ENCODE measurements at regions not wholly inside any gene's neighbourhood (a gene's known extent, or its start where the extent isn't known, plus 50 kb on each side); places are given as distances from the start of the nearest gene placed in this dataset.

DNA sequence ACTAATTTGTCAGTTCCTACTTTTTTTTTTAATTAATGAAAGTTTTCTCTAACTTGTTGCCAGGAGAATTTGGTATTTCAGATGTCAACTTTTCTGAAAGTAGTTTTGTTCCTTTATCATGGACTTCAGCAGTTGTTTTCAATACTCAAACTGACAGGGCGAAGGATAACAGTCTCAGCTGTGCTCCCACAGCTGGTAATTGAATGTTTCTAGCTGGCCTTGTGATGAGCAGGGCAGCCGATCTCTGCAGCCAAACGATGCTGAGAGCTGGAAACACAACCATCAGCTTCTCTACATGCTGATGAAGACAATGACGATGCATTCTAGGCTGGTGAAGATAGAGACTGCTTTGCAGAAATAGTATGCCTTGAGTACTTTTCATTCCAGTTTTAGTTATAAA lies 130.0 kb upstream of the MAP9 start:
- Histone ChIP-seq H3K9me2 (ENCODE audit: low read depth, low read length) (no peaks in the 10 kb centered on the region), H2AFZ (ENCODE audit: low read length) (no peak overlapping the region), H3K79me2 (ENCODE audit: insufficient read depth, low read length) (no peaks in the 10 kb centered on the region), H3K4me2 (ENCODE audit: low read length) (no peak overlapping the region), H3K9me3 (ENCODE audit: low read length) (no peaks in the 10 kb centered on the region), H3K36me3 (ENCODE audit: insufficient read depth, low read length) (no peaks in the 10 kb centered on the region), H4K20me1 (ENCODE audit: insufficient read depth, low read length) (no peaks in the 10 kb centered on the region), H3K27ac (ENCODE audit: low read depth, low read length, poor library complexity, severe bottlenecking) (no peak overlapping the region), H3K9ac (ENCODE audit: low read length) (no peak overlapping the region), H3K4me1 (ENCODE audit: insufficient read depth, low read length, severe bottlenecking) (no peaks in the 10 kb centered on the region), H3K4me3 (ENCODE audit: low read depth, low read length, poor library complexity, severe bottlenecking) (no peak overlapping the region), H3K27me3 (ENCODE audit: insufficient read depth, low read length) (no peaks in the 10 kb centered on the region), H3F3A (ENCODE audit: insufficient read depth, low read length) (no peaks in the 10 kb centered on the region)
- TF ChIP-seq, protein P1, sequence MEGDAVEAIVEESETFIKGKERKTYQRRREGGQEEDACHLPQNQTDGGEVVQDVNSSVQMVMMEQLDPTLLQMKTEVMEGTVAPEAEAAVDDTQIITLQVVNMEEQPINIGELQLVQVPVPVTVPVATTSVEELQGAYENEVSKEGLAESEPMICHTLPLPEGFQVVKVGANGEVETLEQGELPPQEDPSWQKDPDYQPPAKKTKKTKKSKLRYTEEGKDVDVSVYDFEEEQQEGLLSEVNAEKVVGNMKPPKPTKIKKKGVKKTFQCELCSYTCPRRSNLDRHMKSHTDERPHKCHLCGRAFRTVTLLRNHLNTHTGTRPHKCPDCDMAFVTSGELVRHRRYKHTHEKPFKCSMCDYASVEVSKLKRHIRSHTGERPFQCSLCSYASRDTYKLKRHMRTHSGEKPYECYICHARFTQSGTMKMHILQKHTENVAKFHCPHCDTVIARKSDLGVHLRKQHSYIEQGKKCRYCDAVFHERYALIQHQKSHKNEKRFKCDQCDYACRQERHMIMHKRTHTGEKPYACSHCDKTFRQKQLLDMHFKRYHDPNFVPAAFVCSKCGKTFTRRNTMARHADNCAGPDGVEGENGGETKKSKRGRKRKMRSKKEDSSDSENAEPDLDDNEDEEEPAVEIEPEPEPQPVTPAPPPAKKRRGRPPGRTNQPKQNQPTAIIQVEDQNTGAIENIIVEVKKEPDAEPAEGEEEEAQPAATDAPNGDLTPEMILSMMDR (IDR thresholded peaks at IDR 0.05; ENCODE audit: low read length), result no peak
- TF ChIP-seq EZH2 (IDR thresholded peaks at IDR 0.05; ENCODE audit: borderline replicate concordance, low read length), result no peak

DNA sequence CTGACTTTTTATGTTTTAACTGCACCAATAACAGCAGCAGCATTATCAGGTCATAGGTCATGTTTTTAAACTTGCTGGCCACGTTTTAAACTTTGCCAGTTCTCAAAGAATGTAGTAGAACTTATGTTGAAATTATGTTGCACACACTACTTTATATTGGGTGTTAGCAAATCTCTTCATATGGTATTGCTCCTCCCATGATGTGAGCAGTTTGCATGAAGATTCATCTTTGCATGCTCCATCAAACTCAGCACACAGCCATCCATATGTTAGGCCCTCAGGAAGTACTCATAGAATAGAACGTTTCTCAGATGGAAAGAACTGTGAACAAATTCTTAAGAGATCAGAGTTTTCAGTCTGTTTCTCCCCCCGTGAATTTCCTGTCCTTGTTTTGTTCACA lies 128.6 kb upstream of the MAP9 start:
- no peaks in the 10 kb centered on the region for H3K4me1 ChIP-seq (ENCODE audit: insufficient read depth, low read length, severe bottlenecking)
- no peak overlapping the region for H2AFZ ChIP-seq (ENCODE audit: low read length)
- no peaks in the 10 kb centered on the region for H3K79me2 ChIP-seq (ENCODE audit: insufficient read depth, low read length)
- H3K4me2 ChIP-seq (ENCODE audit: low read length), result no peak overlapping the region
- no peak for TF ChIP-seq EZH2 (IDR thresholded peaks at IDR 0.05; ENCODE audit: borderline replicate concordance, low read length)
- TF ChIP-seq, protein P1 (IDR thresholded peaks at IDR 0.05; ENCODE audit: low read length), result no peak
- no peaks in the 10 kb centered on the region for H3K36me3 ChIP-seq (ENCODE audit: insufficient read depth, low read length)
- H4K20me1 ChIP-seq (ENCODE audit: insufficient read depth, low read length), result no peaks in the 10 kb centered on the region
- no peak overlapping the region for H3K9ac ChIP-seq (ENCODE audit: low read length)
- H3K27me3 ChIP-seq (ENCODE audit: insufficient read depth, low read length), result no peaks in the 10 kb centered on the region
- H3K27ac ChIP-seq (ENCODE audit: low read depth, low read length, poor library complexity, severe bottlenecking), result no peak overlapping the region
- H3K4me3 ChIP-seq (ENCODE audit: low read depth, low read length, poor library complexity, severe bottlenecking), result no peak overlapping the region
- no peaks in the 10 kb centered on the region for H3F3A ChIP-seq (ENCODE audit: insufficient read depth, low read length)
- H3K9me3 ChIP-seq (ENCODE audit: low read length), result no peaks in the 10 kb centered on the region
- H3K9me2 ChIP-seq (ENCODE audit: low read depth, low read length), result no peaks in the 10 kb centered on the region

DNA sequence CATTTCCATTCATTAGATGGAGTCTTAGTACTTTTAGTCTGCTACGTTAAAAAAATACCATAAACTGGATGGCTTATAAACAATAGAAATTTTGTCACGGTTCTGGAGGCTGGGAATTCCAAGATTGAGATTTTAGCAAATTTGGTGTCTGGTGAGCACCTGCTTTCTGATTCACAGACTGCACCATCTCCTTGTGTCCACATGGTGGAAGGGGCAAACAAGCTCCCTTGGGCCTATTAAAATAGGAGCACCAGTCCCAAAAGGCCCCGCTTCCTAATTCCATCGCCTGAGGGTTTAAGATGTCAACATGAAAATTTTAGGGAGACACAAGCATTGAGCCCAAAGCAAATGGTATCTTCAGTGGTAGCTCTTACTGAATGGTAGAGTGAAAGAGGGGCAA lies 120.5 kb upstream of the MAP9 start:
- H3K79me2 ChIP-seq (ENCODE audit: insufficient read depth, low read length), result no peaks in the 10 kb centered on the region
- no peak overlapping the region for H3K27ac ChIP-seq (ENCODE audit: low read depth, low read length, poor library complexity, severe bottlenecking)
- H3K9ac ChIP-seq (ENCODE audit: low read length), result no peak overlapping the region
- H3K9me3 ChIP-seq (ENCODE audit: low read length), result no peaks in the 10 kb centered on the region
- no peaks in the 10 kb centered on the region for H3K9me2 ChIP-seq (ENCODE audit: low read depth, low read length)
- H2AFZ ChIP-seq (ENCODE audit: low read length), result no peak overlapping the region
- H4K20me1 ChIP-seq (ENCODE audit: insufficient read depth, low read length), result no peaks in the 10 kb centered on the region
- no peak for TF ChIP-seq EZH2 (IDR thresholded peaks at IDR 0.05; ENCODE audit: borderline replicate concordance, low read length)
- TF ChIP-seq, protein P1 (IDR thresholded peaks at IDR 0.05; ENCODE audit: low read length), result no peak
- H3K36me3 ChIP-seq (ENCODE audit: insufficient read depth, low read length), result no peaks in the 10 kb centered on the region
- no peak overlapping the region for H3K4me3 ChIP-seq (ENCODE audit: low read depth, low read length, poor library complexity, severe bottlenecking)
- H3K27me3 ChIP-seq (ENCODE audit: insufficient read depth, low read length), result no peaks in the 10 kb centered on the region
- no peak overlapping the region for H3K4me2 ChIP-seq (ENCODE audit: low read length)
- H3K4me1 ChIP-seq (ENCODE audit: insufficient read depth, low read length, severe bottlenecking), result no peaks in the 10 kb centered on the region
- no peaks in the 10 kb centered on the region for H3F3A ChIP-seq (ENCODE audit: insufficient read depth, low read length)

Measured in OCI-LY1 (cell line).